ENCODE measurements at regions not wholly inside any gene's neighbourhood (a gene's known extent, or its start where the extent isn't known, plus 50 kb on each side); places are given as distances from the start of the nearest gene placed in this dataset.
"Not testable (repeated sequence)": the region's sequence is repeated elsewhere in the genome, so short reads cannot be mapped to it uniquely, and the experiment has no call there.

DNA sequence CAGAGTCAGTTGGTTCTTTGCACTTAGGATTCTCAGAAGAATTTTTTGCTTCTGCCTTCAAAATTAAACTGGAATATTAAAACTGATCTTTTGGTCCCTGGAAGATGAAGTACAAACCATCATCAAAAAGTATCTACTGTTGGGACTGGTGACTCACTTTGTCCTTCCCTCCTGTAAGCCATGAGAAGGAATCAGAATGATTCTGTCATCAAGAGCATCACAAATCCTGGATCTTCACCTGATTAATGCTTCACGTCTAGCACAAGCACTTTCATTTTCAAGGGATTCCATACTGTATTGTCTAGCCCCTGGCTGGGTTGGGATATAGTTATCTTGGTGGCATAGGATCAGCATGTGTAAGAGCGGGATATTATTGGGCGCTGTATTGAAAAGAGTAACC is 69.3 kb upstream of the CYP1B1 start:
- no peak for DNase-seq

DNA sequence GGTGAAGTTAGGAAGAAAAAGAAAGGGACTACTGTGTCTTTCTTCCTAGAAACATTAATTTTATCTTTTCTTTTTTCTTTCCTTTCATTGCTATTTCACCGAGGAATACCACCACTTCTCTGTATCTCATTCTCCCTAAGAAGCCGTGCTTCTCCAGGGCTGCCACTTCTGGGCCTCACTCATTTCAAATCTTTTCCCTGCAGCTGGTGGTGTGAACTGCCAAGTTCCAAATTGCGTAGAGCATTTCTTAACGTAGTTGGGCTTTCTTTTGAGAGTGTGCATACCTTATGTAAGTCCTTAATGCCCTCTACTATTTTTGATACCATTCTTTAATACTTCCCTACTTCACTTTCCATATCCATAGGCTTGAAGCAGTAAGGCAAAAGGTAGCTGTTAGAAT is 66.7 kb upstream of the CYP1B1 start:
- no peak for DNase-seq

DNA sequence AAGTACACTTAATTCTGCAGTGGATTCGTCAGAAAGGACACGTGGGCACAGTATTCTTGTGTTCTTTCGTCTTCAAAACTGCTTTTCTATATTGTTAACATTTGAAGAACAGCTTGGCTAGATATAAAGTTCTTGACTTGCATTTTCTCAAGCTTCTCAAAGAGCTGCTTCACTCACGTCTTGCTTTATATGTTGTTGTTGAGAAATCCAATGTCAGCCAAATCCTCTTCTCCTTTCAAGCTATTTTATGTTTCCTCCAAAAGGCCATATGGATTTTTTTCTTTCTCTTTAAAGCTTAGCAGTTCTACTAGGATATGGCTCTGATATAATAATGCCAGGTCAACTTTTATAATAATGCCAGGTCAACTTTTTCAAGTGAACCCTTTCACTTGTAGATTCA is 65.5 kb upstream of the CYP1B1 start:
- no peak for DNase-seq

- no peak for DNase-seq
Observed at GRCh38 chr2:38138996-38139395, 63.0 kb upstream of the CYP1B1 start.

DNA sequence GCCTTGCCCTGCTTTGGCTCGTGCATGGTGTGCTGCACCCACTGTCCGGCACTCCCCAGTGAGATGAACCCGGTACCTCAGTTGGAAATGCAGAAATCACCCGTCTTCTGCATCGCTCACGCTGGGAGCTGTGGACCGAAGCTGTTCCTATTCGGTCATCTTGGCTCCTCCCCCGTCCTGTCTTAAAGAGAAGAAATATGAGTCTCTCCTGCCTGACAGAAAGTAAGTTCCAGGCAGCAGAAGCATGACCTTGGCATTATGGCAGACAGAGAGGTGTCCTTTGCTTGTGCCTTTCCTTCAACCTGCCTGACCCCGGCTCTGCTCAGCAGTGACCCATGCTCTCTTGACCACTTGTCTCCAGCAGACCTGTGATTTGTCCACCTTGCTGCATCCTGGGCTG is 62.5 kb upstream of the CYP1B1 start:
- no peak for DNase-seq

DNA sequence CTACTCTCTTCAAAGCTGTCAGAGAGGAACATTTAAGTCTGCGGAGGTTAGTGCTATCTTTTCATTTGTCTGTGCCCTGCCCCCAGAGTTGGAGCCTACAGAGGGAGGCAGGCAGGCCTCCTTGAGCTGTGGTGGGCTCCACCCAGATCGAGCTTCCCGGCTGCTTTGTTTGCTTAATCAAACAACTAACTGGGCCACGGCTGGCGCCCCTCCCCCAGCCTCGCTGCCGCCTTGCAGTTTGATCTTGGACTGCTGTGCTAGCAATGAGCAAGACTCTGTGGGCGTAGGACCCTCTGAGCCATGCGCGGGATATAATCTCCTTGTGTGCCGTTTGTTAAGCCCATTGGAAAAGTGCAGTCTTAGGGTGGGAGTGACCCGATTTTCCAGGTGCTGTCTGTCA is 62.0 kb upstream of the CYP1B1 start:
- not testable (repeated sequence) for DNase-seq

- DNase-seq = no peak
Observed at GRCh38 chr2:38131676-38132075, 55.7 kb upstream of the CYP1B1 start.

DNA sequence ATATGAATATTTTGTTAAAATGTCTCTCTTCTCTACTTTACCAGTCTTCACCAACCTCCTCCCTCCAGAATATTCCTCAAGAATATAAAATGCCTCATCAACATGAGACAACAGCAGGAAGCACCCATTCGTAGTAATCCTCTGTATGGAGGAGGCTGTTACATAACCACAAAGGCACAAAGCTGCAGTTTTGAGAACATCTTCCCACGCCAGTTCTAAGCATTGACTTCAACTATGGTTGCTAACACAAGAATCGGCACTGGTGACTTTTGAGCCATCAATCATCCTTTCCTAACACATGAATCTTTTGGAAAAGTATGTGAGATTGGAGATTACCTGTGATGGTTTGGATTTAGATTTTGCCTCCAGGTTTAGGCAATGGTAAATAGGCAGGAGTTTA is 54.9 kb upstream of the CYP1B1 start:
- no peak for DNase-seq

DNA sequence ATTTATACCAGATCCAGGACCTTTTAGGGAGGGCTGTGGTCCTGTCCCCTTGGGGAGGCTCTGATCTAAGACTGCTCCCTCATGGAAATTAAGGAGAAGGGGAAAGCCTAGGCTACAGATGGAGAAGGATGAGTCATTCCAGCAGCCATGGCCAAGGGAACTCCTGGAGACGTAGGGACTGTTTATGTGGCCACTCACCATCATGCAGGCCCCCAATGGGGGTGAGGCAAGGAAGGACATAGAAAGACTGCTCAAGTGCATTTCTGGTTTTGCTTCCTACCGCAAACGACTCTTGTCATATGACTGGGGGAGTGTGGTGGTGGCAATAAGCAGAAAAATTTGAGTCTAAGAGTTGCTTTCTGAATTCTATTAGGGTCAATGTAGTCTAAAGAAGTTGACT is 54.0 kb upstream of the CYP1B1 start:
- no peak for DNase-seq

GRCh38 chr2:38129481-38129880 is 53.5 kb upstream of the CYP1B1 start:
- peak; percentile 42 for DNase-seq

DNA sequence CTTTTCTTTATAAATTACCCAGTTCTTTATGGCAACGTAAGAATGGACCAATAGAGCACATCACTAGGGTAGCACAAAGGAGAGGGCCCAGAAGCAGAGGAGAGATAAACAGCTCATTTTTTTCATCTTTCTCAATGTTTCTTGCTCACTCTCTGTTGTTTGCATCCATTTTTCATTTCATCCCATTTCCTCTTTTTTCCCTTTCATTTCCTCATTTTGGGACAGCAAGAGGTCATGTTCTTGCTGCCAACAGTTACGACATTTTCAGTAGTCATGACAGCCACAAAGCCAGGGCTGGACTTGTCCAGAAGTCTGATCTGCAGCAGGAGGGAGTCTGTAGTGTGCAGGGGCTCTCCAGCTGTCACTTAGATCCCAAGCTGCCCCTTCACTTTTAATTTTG is 52.7 kb upstream of the CYP1B1 start:
- peak; percentile 11 for DNase-seq

DNA sequence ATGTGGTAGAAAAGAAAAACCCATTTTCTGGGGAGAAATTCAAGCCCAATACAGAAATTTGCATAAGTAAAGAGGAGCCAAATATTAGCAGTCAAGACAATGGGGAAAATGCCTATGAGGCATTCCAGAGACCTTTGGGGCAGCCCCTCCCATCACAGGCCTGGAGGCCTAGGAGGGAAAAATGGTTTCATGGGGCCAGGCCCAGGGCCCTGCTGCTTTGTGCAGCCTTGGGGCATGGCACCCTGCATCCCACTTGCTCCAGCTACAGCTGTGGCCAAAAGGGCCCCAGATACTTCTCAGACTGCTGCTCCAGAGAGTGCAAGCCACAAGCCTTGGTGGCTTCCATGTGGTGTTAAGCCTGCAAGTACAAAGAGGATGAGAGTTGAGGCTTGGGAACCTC is 51.3 kb upstream of the CYP1B1 start:
- no peak for DNase-seq

DNA sequence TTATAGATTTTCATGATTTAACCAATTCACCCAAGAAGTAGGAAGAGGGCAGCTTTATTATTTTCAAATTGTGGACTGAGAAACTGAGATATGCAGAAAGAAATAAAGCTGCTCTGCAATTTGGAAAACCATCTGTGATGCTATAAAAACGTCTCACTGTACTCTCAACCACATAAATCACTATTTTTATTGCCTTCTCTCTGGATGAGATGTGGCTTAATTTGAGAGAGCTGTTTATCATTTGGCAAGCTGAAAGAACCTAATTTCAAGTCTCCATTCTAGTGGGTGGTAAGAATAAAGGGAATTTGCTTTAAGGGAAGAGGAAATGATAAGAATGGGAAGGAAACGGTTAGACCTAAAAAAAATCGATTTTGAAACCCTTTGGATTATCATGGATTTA is 49.9 kb upstream of the CYP1B1 start:
- no peak for DNase-seq
